ENCODE measurements at regions not wholly inside any gene's neighbourhood (a gene's known extent, or its start where the extent isn't known, plus 50 kb on each side); places are given as distances from the start of the nearest gene placed in this dataset.

GRCh38 chr1:38118976-38119375, 72.4 kb upstream of the POU3F1 start:
- intact Hi-C loops (cut with DNase I), result no loop called here
- 75 to 84% (median 79%) methylated on average over 9 of the region's 9 CpGs for WGBS, 4 donors
- H3K27ac ChIP-seq, result no peak overlapping the region
- TF ChIP-seq, protein P1, sequence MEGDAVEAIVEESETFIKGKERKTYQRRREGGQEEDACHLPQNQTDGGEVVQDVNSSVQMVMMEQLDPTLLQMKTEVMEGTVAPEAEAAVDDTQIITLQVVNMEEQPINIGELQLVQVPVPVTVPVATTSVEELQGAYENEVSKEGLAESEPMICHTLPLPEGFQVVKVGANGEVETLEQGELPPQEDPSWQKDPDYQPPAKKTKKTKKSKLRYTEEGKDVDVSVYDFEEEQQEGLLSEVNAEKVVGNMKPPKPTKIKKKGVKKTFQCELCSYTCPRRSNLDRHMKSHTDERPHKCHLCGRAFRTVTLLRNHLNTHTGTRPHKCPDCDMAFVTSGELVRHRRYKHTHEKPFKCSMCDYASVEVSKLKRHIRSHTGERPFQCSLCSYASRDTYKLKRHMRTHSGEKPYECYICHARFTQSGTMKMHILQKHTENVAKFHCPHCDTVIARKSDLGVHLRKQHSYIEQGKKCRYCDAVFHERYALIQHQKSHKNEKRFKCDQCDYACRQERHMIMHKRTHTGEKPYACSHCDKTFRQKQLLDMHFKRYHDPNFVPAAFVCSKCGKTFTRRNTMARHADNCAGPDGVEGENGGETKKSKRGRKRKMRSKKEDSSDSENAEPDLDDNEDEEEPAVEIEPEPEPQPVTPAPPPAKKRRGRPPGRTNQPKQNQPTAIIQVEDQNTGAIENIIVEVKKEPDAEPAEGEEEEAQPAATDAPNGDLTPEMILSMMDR (IDR thresholded peaks at IDR 0.05), result no peak
- no peak for TF ChIP-seq POLR2A (IDR thresholded peaks at IDR 0.05)
- no peak for DNase-seq
- no peaks in the 10 kb centered on the region for H3K4me1 ChIP-seq (replicated peaks in 1 of 2)
- no peak overlapping the region for H3K4me3 ChIP-seq
- H3K9me3 ChIP-seq (replicated peaks in 1 of 3), result no peaks in the 10 kb centered on the region
- no peaks in the 10 kb centered on the region for H3K36me3 ChIP-seq (replicated peaks in 1 of 2)
- H3K27me3 ChIP-seq, result no peaks in the 10 kb centered on the region

DNA sequence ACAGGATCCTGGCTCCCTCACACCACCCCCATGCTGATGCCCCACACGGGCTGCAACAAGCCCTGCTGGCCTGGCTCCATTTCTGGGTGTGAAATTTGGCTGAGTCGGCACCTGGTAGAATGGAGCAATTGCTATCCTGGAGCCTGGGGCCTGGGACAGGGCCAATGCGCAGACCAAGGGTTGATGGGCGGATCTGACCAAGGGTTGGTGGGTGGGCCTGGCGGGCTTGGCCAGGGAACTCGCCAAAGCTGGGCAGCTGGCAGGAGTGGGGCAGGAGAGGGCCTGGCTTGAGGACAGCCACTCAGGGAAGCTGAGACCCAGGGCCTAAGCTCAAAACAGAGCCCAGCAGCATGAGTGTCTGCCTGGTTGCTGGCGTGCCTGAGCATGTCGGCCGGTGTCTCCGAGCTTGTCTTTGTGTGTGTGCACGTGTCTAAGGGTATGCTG, 70.9 kb upstream of the POU3F1 start:
- TF ChIP-seq, protein P1 (IDR thresholded peaks at IDR 0.05), result no peak
- TF ChIP-seq POLR2A (IDR thresholded peaks at IDR 0.05), result no peak
- 86 to 93% (median 93%) methylated on average over 3 to 11 of the region's 11 CpGs for WGBS, 4 donors
- no peak for DNase-seq
- no peaks in the 10 kb centered on the region for H3K9me3 ChIP-seq (replicated peaks in 1 of 3)
- H3K4me3 ChIP-seq, result no peak overlapping the region
- no peaks in the 10 kb centered on the region for H3K27me3 ChIP-seq
- no peaks in the 10 kb centered on the region for H3K36me3 ChIP-seq (replicated peaks in 1 of 2)
- H3K4me1 ChIP-seq (replicated peaks in 1 of 2), result no peaks in the 10 kb centered on the region
- no peak overlapping the region for H3K27ac ChIP-seq
- intact Hi-C loops (cut with DNase I), result no loop called here

GRCh38 chr1:38115682-38116202, 69.1 kb upstream of the POU3F1 start:
- TF ChIP-seq, protein P1 (IDR thresholded peaks at IDR 0.05), result no peak
- no peak for DNase-seq
- WGBS, 4 donors, result 85 to 91% (median 89%) methylated on average over 9 of the region's 9 CpGs

GRCh38 chr1:38115226-38115625, 68.6 kb upstream of the POU3F1 start:
- WGBS, 4 donors, result 93 to 95% (median 94%) methylated on average over 15 of the region's 15 CpGs
- Histone ChIP-seq H3K9me3 (replicated peaks in 1 of 3) (no peaks in the 10 kb centered on the region), H3K36me3 (replicated peaks in 1 of 2) (no peaks in the 10 kb centered on the region), H3K27me3 (no peaks in the 10 kb centered on the region), H3K4me1 (replicated peaks in 1 of 2) (no peaks in the 10 kb centered on the region), H3K4me3 (no peak overlapping the region), H3K27ac (no peak overlapping the region)
- DNase-seq, result no peak
- intact Hi-C loops (cut with DNase I), result no loop called here
- TF ChIP-seq POLR2A (IDR thresholded peaks at IDR 0.05), result no peak
- TF ChIP-seq, protein P1 (IDR thresholded peaks at IDR 0.05), result no peak

More at GRCh38 chr1:38115682-38116202, 69.1 kb upstream of the POU3F1 start:
- Histone ChIP-seq H3K4me3 (no peak overlapping the region), H3K27me3 (no peaks in the 10 kb centered on the region), H3K27ac (no peak overlapping the region), H3K4me1 (replicated peaks in 1 of 2) (no peaks in the 10 kb centered on the region), H3K36me3 (replicated peaks in 1 of 2) (no peaks in the 10 kb centered on the region), H3K9me3 (replicated peaks in 1 of 3) (no peaks in the 10 kb centered on the region)
- intact Hi-C loops (cut with DNase I), result no loop called here

Data from adrenal gland (tissue), 9 donors.